ENCODE measurements at regions not wholly inside any gene's neighbourhood (a gene's known extent, or its start where the extent isn't known, plus 50 kb on each side); places are given as distances from the start of the nearest gene placed in this dataset.

DNA sequence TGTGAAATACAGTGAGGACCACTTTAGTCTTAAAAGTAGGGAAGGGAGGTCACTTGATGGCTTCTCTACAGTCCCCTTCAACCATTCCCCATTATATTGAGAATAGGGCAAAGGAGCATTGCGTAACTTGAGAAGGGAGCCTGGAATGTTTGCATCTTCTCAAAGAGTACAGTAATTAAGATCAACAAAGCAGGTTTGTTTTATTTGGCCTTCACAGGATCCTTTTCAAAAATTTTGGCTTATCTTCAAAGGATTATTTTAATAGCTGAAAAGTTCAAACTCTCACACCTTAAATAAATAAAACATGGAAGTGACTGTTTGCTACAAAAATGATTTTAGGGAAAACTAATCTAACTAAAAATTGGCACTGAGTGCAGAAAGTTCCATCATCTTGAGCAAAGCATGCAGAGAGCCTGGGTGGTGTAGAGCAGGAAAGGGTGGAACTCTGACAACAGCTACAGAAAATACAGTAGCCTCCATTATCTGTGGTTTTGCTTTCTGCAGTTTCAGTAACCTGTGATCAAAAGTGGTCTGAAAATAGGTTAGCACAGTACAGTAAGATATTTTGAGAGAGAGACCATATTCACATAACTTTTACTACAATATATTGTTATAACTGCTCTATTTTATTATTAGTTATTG is 214.0 kb downstream of the MDFIC start:
- DNase-seq (ENCODE audit: low read depth, low spot score) = no peak

DNA sequence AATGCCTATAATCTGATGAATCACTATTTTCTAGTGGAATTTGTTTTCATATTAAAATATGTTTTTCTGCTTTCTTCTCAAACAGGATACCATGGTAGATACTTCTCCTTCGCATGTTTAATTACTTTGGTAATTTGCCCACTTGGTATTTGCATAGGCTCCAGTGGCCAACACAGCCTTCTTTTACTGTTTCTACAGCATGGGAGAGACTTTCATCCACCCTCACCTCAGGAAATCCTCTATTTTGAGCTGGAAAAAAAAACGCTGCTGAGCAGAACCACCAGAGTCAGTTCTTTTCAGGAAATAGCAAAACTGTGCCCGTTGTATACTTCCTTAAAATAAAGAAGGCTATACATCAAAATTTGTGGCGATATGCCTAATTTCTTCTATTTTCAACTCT is 213.3 kb downstream of the MDFIC start:
- DNase-seq (ENCODE audit: low read depth, low spot score) = no peak

DNA sequence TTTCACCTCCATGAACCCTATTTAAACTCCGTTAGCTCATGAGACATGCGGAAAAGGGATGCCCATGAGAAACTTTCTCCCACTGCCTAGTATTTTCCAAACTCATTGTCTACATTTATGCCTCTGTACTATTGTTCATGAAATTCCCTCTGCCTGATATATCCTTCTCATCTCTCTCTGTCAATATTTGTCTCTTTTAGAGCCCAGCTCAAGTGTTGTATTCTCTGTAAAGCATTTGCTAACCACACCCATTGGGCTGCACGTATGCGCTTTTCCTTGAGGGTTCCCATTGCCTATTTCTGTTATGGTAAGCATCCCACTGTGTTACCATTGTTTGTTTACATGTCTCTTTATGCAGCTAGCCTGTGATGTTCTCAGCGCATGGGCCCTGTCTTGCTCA is 211.4 kb downstream of the MDFIC start:
- DNase-seq (ENCODE audit: low read depth, low spot score) = no peak

DNA sequence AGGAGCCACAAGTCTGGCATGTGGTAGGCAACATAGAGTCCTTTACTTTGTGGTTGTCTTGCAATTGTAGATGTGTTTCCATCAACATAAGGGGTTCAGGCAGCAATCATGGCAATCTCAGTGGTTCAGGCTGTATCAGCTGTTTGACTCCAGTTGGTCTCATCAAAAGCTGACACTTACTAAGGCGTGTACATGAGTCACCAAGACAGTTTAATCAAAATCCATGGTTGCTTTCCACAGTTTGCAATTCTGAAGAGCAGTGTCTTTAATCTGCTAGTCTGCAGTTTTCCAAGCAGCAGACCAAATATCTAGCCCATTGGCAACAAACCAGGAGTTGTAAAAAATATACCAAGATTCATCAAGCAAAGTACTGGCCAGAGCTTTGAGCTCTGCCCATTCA is 210.2 kb downstream of the MDFIC start:
- DNase-seq (ENCODE audit: low read depth, low spot score) = no peak

DNA sequence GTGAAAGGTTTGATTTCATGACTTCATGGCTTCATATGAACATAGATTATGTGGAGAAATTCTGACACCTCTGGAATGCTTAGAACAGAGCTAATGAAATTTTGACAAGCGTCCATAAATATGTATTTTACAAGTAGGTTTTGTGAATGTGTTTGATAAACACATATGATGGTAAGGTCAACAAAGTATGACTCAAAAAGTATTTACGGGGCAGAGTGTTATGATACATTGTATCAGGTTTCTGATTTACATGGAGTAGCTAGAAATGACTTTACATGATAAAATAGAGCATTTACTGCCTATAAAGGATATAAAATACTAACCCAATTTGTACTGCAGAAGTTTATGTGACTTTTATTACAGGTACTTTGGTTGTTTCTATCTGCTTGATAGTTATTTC is 206.3 kb downstream of the MDFIC start:
- no peak for DNase-seq (ENCODE audit: low read depth, low spot score)

DNA sequence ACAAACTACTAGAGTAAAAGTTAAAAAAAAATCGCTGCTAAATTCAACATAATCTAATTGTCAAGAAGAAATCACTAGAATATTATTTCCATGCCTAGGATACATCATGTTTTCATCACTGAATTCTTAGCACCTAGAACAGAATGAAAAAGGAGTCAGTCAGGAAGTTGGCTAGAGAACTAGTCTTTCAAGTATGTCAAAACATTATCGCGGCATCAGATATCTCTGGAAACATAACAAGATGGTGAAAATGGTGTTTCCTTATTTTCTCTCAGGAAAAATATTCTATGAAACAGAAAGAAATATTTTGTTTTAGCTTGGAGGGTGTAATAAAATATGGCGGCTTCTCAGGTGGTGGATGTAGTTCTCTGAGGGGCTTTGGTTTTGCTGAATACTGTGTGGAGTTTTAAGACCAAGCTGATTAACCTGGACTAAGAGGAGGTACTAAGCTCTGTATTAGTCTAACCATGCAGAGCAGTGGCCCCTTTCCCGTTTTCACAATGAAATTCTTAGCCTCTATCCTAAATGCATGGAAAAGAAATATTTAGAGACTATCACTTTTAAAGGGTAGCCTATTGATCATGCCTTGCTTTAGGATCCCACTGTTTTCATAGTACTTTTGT is 205.6 kb downstream of the MDFIC start:
- no peak for DNase-seq (ENCODE audit: low read depth, low spot score)

DNA sequence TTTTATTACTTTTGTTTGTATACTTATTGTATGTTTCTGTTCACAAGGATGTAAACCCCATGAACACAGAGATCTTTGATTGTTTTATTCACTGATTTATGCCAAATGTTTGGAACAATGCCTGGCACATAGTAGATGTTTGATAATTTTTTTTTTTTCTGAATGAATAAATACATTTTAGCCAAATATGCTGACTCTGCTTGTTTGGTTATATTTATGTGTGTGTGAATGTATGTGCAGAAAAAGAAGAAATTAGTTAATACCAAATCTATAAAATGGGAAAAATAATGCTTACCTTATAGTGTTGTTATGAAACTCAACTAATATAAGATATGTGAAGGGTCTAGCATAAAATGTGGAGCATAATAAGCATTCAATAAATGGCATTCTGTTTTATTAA is 203.9 kb downstream of the MDFIC start:
- DNase-seq (ENCODE audit: low read depth, low spot score) = no peak

DNA sequence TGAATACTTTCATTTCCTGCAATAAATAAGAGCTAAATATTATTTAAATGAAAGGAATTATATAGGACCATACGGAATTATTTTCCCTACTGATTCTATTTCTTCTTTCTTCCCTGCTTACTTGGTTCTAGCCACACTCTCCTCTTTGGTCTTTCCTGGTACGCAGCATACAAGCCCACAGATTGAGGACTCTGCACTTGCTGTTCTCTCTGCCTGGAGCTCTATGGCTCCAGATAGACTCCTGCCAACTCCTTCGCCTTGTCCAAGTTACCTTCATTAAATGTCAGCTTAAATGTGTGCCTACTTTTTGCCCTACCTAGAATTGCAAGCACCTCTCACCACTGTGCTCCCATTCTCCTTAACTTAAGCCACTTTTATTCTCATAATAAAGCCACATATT is 203.4 kb downstream of the MDFIC start:
- no peak for DNase-seq (ENCODE audit: low read depth, low spot score)

DNA sequence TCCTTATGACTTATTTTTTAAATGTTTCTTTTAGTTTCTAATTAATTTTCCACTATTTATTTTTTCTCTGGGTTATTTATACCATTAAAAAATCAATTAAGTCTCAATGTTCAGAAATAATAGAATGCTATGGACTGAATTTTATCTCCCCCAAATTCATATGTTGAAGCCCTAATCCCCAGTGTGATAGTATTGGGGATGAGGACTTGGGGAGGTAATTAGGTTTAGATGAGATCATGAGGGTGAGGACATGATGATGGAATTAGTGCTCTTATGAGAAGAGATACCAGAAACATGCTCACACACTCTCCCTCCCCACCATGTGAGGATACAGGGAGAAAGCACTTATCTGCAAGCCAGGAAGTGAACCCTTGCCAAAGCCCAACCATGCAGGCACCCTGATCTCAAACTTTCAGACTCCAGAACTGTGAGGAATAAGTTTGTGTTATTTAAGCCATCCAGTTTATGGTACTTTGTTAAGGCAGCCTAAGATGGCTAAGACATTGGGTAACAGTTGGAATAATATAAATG is 202.6 kb downstream of the MDFIC start:
- DNase-seq (ENCODE audit: low read depth, low spot score) = no peak

DNA sequence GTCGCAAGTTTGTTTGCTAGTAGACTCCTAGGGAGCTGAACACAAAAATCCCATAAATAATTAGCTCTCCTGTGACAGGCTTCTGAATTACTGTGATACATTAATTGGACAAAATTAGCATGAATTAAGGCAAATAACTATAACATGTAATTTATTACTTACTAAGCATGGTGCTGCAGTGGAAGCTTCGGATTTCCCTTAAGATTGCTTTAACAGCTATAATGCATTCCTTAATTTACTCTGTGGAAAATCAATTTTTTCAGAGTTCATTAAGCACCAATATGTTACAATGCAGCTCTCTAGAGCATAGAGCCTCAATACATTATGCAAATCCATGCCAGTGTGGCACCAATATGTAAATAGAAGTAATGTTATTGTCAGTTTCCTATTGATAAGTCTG is 201.5 kb downstream of the MDFIC start:
- DNase-seq (ENCODE audit: low read depth, low spot score) = no peak

DNA sequence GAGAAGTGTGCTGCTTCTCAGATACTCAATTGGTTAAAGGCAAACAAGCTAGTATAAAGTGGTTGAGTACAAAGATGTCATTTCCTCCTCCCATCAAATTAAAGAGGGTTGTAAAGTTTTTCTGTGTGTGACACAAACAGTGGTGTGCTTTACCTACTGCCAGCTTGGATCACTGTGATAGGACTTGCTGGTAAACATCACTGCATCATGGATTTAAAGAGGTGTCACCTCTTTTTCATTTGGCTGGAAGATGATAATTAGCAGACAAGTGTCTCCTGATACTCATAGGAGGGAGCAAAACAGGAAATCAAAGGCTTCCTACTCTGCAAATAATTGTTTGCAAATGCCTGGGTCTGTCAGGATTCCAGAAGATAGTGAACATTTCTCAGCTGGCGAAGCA is 200.5 kb downstream of the MDFIC start:
- no peak for DNase-seq (ENCODE audit: low read depth, low spot score)

DNA sequence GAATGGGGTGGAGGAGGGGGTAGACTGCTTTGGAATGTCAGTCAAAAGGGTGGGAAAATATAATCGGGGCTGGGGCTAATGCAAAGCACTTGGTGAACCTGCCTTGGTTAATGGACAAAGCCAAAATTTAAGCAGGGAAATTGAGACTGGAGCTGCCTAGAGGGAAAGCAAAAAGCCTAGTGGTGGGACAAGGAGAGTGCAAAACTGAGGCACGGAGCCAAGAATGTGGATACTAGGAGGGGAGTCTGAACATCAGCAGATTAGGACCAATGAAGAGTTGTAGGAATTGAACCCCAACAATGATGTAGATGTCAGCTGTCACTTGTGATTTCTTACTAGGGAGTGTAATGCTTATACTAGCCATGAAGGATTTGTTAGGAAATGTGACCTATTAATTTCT is 195.9 kb downstream of the MDFIC start:
- no peak for DNase-seq (ENCODE audit: low read depth, low spot score)

DNA sequence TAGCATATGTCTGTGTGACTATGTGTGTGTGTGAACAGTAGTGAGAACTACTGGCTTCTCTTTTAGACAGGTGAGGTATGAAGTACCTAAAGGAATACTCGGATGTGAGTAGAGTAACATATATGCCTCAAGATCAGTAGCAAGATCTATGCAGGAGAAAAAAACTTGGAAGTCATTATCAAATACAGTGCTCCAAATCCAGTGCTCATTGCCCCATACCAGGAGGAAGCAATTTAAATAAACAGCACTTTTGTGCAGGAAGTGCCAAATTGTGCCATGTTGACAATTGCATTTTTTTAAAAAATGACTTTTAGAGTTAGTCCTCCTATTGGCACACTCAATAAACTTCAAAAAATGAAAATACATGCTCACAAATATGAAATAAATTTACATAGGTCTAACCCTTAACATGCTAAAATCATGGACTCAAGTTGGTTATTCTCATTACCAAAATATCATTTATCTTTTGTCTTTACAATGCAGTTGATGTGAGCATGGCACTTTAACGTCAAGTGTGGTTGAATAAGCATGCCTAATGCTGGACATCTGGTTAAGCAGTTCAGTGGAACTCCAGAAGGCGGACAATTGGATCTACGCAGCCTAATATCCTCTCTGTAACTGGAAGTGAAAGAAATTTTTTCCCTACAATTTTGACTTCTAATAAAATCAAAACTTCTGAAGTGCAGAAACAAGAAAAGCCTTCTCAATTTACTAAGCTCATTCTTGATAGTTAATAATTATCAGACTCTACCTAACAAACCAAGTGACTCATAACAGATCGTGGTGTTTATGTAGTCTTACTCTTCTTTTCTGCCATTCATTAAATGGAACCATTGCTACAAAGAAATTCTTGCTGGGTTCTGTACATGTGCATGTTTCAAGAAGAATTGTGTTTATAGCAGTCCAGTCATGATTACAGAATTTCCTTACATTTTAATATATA is 195.2 kb downstream of the MDFIC start:
- DNase-seq (ENCODE audit: low read depth, low spot score) = no peak

DNA sequence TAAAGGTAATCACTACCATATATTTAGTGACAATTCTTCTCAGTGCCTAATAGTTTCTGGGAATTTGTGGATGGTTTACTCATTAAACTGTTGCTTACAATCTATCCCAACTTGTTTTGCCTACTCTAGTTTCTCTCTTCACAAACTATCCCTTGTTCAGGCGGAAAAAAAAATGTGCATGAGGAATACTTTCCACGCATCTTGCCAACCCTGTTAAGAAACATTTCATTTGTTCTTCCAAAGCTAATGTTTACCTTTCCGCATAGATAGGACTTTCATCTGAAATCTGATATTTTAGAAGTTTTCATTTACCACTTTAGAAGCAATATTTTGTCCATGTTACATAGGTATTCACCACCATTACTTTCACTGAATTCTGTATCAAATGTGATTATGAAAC is 191.9 kb downstream of the MDFIC start:
- no peak for DNase-seq (ENCODE audit: low read depth, low spot score)

DNA sequence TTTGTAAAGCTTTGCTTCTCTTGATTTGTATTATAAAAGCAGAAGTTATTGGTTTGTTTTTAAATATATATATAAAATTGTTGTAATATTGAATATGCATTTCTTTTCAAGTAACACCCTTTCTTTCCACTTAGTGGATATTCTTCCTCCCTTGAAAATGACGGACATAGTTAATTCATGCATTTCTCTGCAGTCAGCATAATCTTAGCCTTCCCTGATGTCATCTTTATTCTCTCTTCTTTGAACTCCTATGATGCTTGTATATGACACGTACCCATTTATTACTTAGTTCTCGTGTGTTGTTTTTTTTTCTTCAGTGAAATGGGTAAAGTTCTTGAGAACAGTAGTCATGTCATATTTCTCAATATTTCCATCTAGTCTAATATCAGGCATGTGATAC is 191.2 kb downstream of the MDFIC start:
- DNase-seq (ENCODE audit: low read depth, low spot score) = no peak

DNA sequence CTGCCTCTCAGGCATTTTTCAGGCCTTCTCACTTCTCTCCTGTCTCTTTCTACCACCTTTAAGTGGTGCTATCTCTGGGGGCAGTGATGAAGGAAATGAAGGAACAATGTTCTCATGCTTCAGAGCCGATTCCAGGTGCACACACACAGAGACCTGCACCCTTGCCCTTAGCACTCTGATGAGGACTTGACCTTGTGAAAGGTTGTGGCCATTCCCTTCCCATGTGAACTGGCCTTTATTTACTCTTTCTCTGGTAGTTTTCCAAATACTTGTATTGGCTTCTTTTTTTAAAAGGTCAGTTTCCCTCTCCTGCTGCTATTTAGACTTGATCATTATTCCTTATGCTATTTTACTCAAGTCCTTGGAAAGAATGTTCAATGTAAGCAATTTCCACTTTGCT is 188.6 kb downstream of the MDFIC start:
- DNase-seq (ENCODE audit: low read depth, low spot score) = no peak

DNA sequence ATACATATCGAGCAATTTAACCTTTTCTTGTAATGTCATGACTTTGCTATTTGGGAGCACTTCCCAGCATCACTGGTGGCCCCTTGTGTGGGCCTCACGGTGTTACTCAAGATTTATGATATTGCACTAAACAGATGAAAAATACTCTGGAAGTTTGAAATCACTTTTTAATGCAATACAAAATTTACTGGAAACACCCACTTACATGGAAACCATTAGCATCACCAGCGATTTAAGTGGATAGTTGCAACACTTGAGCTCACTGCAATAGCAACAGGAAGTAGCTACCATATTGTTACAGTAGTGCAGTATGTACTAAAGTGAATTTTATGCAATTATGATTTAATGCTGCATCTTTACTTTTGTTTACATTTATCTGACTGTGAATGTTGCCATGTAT is 184.4 kb downstream of the MDFIC start:
- DNase-seq (ENCODE audit: low read depth, low spot score) = no peak

DNA sequence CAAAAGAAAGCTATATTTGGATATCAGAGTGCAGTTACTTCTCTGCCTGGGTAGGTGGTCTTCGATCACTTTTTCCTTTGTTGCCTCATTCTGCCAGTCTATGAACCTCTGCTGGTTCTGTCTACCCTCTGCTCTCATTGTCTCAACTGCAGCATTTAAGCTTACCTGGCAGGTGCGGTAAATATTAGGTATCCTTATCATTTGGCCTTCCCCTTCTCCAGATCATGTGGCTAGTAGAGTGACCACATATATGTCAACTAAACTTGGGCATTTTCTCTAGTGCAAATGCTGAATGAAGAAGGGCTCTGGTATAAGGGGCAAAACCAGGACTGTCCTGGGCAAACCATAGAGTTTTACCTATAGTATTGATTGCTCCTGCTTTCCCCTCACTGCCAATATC is 180.8 kb downstream of the MDFIC start:
- no peak for DNase-seq (ENCODE audit: low read depth, low spot score)

DNA sequence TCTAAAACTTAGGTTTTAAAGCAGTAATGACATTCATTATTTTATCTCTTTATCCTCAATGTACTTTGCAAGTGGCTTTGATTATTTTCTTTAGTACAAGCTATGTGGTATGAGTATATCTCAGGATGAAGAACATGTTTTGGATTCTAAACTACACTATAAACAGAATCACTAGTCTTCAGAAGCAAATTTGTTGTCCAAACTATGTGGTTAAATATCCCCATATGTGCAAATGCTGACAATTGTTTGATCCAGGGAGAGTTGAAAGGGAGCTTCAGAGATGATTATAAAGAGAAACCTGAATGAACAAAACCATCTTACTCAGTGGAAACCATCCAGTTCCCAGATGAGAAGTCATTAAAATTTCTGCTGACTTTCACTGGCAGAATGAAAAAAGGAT is 179.3 kb downstream of the MDFIC start:
- no peak for DNase-seq (ENCODE audit: low read depth, low spot score)

DNA sequence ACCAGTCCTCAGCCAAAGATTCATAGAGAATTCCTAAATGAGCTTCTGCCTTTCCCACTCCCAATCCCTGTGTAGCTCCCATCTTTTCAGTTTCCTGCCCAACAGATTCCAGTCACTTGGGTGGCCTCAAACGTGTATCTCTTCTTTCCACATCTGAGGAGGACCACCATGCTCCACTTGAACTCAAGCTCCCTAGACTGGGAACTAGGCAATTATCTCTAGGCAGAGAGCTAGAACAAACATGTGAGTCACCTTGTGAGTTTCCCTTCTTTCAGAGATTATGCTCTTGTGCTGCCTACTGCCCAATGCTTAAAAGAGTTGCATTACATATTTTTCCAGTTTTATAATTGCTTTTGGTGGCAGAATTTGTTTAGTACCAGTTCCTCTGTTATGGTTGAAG is 178.0 kb downstream of the MDFIC start:
- DNase-seq (ENCODE audit: low read depth, low spot score) = no peak

DNA sequence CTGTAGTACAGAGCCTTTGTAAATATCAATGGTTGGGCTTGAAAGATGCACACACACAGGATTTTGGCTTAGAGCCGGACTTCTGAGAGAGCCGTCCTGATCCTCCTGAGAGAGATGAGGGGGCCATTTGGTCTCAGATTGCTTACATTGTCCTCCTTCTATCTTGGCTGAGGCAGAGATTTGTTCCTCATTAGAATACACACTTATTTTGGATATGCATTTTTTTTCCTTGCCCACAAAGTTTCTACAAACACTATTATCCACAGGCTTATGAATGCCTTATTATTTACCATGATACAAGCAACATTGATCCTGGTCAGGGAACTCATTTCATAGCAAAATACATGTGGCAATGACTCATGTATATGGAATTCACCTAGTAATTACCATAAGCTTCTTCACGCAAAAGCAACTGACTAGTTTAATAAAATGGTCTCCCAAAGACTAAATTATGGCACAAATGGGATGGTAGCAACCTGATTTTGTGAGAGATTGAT is 175.3 kb downstream of the MDFIC start:
- no peak for DNase-seq (ENCODE audit: low read depth, low spot score)

DNA sequence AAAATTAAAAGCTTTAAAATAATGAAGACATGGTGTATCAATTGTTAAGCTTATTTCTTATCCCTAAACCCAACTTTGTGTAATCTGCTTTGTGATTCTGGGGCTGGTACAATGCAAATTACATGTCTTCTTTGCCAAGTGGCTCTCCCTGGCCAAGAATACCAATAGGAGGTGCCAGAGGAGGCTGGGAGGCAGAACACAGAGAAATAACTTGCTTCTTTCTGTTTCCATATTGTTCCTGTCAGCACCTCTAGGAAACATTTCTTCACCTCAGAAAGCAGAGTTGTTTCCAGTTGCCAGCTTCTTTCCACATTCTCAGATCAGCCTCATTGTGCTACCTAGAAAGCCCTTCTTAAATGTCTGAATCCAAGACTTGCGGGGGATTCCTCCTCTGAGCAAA is 174.4 kb downstream of the MDFIC start:
- DNase-seq (ENCODE audit: low read depth, low spot score) = no peak
